SK-N-SH (cell line): ENCODE measurements at regions not wholly inside any gene's neighbourhood (a gene's known extent, or its start where the extent isn't known, plus 50 kb on each side); places are given as distances from the start of the nearest gene placed in this dataset.

Source experiments
- CTCF ChIA-PET: fragments of 300-600, 350-600 bp; formaldehyde crosslinking; extraction: SDS; loops from one replicate; lab custom pipeline; 2021; lab: Yijun Ruan, JAX
- POLR2A ChIA-PET: fragments of 350-600 bp; sonication (Branson Sonifier 250); formaldehyde crosslinking; extraction: SDS; loops from one replicate; lab custom pipeline; 2020; ENCODE audit warnings: antibody characterized with exemption, inconsistent platforms; lab: Yijun Ruan, JAX
- DNase-seq: peaks from one replicate; pipeline ENCODE4 v3.0.0; 2012
- H2AFZ ChIP-seq: fragments of 200-600 bp; sonication (generic); 2 replicates; pipeline ENCODE4 v1.8.1; 2016; ENCODE audit warnings: antibody characterized with exemption, mild to moderate bottlenecking, low read depth
- H3F3A ChIP-seq: fragments of 200-600 bp; sonication (generic); replicated peaks from 2 replicates; pipeline ENCODE3; 2016; ENCODE audit warnings: antibody characterized with exemption, mild to moderate bottlenecking; ENCODE audit not compliant: insufficient read depth
- H3K27ac ChIP-seq, 2 experiments: fragments of 200-500 bp in 1 of 2; fragments of 200-600 bp in 1 of 2; sonication (Bioruptor generic) in 1 of 2; sonication (generic), shearing (Covaris generic) in 1 of 2; 2 replicates each; pipeline versions ENCODE4 v1.5.1 to v1.6.1; 2014 to 2016; ENCODE audit warnings: low read depth in 2 of 2, inconsistent platforms in 1 of 2, low read length in 1 of 2, mild to moderate bottlenecking in 1 of 2, mixed read lengths in 1 of 2
- H3K27me3 ChIP-seq: fragments of 200-600 bp; sonication (generic), shearing (Covaris generic); 2 replicates; pipeline ENCODE4 v1.6.1; 2016; ENCODE audit warnings: mixed run types; ENCODE audit not compliant: insufficient read depth
- H3K36me3 ChIP-seq, 2 experiments: fragments of 200-500 bp in 1 of 2; fragments of 200-600 bp in 1 of 2; sonication (Bioruptor generic) in 1 of 2; sonication (generic) in 1 of 2; replicated peaks in 1 of 2; 2 replicates each; pipeline versions ENCODE3 to v1.5.1; 2014 to 2016; ENCODE audit warnings: low read length in 1 of 2, mild to moderate bottlenecking in 1 of 2; ENCODE audit not compliant: insufficient read depth in 2 of 2, control insufficient read depth in 1 of 2
- H3K4me1 ChIP-seq, 2 experiments: fragments of 200-500 bp in 1 of 2; fragments of 200-600 bp in 1 of 2; sonication (Bioruptor generic) in 1 of 2; sonication (generic), shearing (Covaris generic) in 1 of 2; 2 replicates each; pipeline versions ENCODE4 v1.5.1 to v1.6.1; 2014 to 2016; ENCODE audit warnings: low read depth in 1 of 2, low read length in 1 of 2, mixed run types in 1 of 2; ENCODE audit not compliant: insufficient read depth in 2 of 2, control insufficient read depth in 1 of 2
- H3K4me2 ChIP-seq: fragments of 200-600 bp; sonication (generic), shearing (Covaris generic); 2 replicates; pipeline ENCODE4 v1.6.1; 2017; ENCODE audit warnings: mixed run types
- H3K4me3 ChIP-seq, 2 experiments: fragments of 200-500 bp in 1 of 2; fragments of 200-600 bp in 1 of 2; sonication (Bioruptor generic) in 1 of 2; sonication (generic), shearing (Covaris generic) in 1 of 2; 2 replicates each; pipeline versions ENCODE4 v1.5.1 to v1.8.1; 2014 to 2016; ENCODE audit warnings: low read depth in 2 of 2, inconsistent platforms in 1 of 2, low read length in 1 of 2, mild to moderate bottlenecking in 1 of 2, mixed read lengths in 1 of 2, moderate library complexity in 1 of 2
- H3K79me2 ChIP-seq: fragments of 200-600 bp; sonication (generic); 2 replicates; pipeline ENCODE4 v1.8.1; 2017; ENCODE audit warnings: mild to moderate bottlenecking; ENCODE audit not compliant: insufficient read depth
- H3K9ac ChIP-seq: fragments of 200-600 bp; sonication (generic); 2 replicates; pipeline ENCODE4 v1.6.1; 2017; ENCODE audit warnings: mixed run types
- H3K9me2 ChIP-seq: fragments of 200-600 bp; sonication (generic); 2 replicates; pipeline ENCODE4 v1.6.1; 2017; ENCODE audit warnings: mixed run types
- H3K9me3 ChIP-seq: fragments of 200-600 bp; sonication (generic); 2 replicates; pipeline ENCODE4 v1.6.1; 2017; ENCODE audit warnings: mixed run types, mild to moderate bottlenecking, moderate library complexity
- H4K20me1 ChIP-seq: fragments of 200-600 bp; sonication (generic); 2 replicates; pipeline ENCODE4 v1.6.1; 2017; ENCODE audit warnings: mild to moderate bottlenecking, mixed run types; ENCODE audit not compliant: insufficient read depth
- CHD2 ChIP-seq: fragments of 150-350 bp; IDR thresholded peaks from 2 replicates; pipeline ENCODE4 v1.6.1; 2018; ENCODE audit warnings: low read length; ENCODE audit not compliant: partially characterized antibody
- ELF1 ChIP-seq: IDR thresholded peaks from 2 replicates; pipeline ENCODE4 v1.4.0; 2012
- EZH2phosphoT487 ChIP-seq: fragments of 200-600 bp; sonication (generic); IDR thresholded peaks from 2 replicates; pipeline ENCODE4 v1.6.1; 2017; ENCODE audit warnings: low read depth, mixed run types, mild to moderate bottlenecking, antibody characterized with exemption, moderate library complexity, borderline replicate concordance
- FOSL2 ChIP-seq: IDR thresholded peaks from 2 replicates; pipeline ENCODE4 v1.4.0; 2012; ENCODE audit warnings: low read depth, mild to moderate bottlenecking, moderate library complexity, borderline replicate concordance
- FOXJ3 ChIP-seq: sonication (generic); formaldehyde crosslinking; IDR thresholded peaks from 2 replicates; pipeline ENCODE4 v1.5.1; 2020; ENCODE audit warnings: mild to moderate bottlenecking, missing genetic modification reagents
- FOXM1 ChIP-seq: IDR thresholded peaks from 2 replicates; pipeline ENCODE4 v1.4.0; 2012; ENCODE audit warnings: low read depth, mild to moderate bottlenecking
- GABPA ChIP-seq: IDR thresholded peaks from 2 replicates; pipeline ENCODE4 v1.4.0; 2012; ENCODE audit warnings: low read depth, mild to moderate bottlenecking
- GATA2 ChIP-seq: sonication (generic); formaldehyde crosslinking; IDR thresholded peaks from 2 replicates; pipeline ENCODE4 v1.5.0; 2020; ENCODE audit warnings: mild to moderate bottlenecking, missing genetic modification reagents
- IRF3 ChIP-seq: fragments of 150-350 bp; IDR thresholded peaks from 2 replicates; pipeline ENCODE4 v1.6.1; 2016; ENCODE audit warnings: mild to moderate bottlenecking, low read depth, low read length
- MEF2A ChIP-seq: IDR thresholded peaks from 2 replicates; pipeline ENCODE4 v1.4.0; 2012; ENCODE audit warnings: low read depth, borderline replicate concordance
- RAD21 ChIP-seq: IDR thresholded peaks from 2 replicates; pipeline ENCODE4 v1.6.1; 2012; ENCODE audit warnings: mild to moderate bottlenecking, low read length
- RCOR1 ChIP-seq: fragments of 150-350 bp; IDR thresholded peaks from 2 replicates; pipeline ENCODE4 v1.6.1; 2017; ENCODE audit warnings: antibody characterized with exemption, low read length
- RFX5 ChIP-seq: IDR thresholded peaks from 2 replicates; pipeline ENCODE4 v1.6.1; 2012; ENCODE audit warnings: mild to moderate bottlenecking, improper control_type of control experiment, low read length
- SMC3 ChIP-seq: IDR thresholded peaks from 2 replicates; pipeline ENCODE4 v1.6.1; 2012; ENCODE audit warnings: low read depth, low read length, improper control_type of control experiment
- TCF12 ChIP-seq: IDR thresholded peaks from 2 replicates; pipeline ENCODE4 v1.4.0; 2012
- TEAD4 ChIP-seq: IDR thresholded peaks from 2 replicates; pipeline ENCODE4 v1.4.0; 2012; ENCODE audit warnings: mild to moderate bottlenecking, borderline replicate concordance; ENCODE audit not compliant: insufficient read depth
- WGBS: methylation state at CpG from one replicate; pipeline ENCODE4 v1.1.6; 2017; ENCODE audit warnings: low lambda C conversion rate; 5-methylcytosine and 5-hydroxymethylcytosine counted together
- TF ChIP-seq, protein P1 (sequence below): IDR thresholded peaks from 2 replicates; pipeline ENCODE4 v1.4.0; 2012; ENCODE audit warnings: low read depth, borderline replicate concordance
- TF ChIP-seq, protein P2 (sequence below): IDR thresholded peaks from 2 replicates; pipeline ENCODE4 v1.4.0; 2012; ENCODE audit warnings: low read depth, borderline replicate concordance
- TF ChIP-seq, protein P3 (sequence below): IDR thresholded peaks from 2 replicates; pipeline ENCODE4; 2012

DNA sequence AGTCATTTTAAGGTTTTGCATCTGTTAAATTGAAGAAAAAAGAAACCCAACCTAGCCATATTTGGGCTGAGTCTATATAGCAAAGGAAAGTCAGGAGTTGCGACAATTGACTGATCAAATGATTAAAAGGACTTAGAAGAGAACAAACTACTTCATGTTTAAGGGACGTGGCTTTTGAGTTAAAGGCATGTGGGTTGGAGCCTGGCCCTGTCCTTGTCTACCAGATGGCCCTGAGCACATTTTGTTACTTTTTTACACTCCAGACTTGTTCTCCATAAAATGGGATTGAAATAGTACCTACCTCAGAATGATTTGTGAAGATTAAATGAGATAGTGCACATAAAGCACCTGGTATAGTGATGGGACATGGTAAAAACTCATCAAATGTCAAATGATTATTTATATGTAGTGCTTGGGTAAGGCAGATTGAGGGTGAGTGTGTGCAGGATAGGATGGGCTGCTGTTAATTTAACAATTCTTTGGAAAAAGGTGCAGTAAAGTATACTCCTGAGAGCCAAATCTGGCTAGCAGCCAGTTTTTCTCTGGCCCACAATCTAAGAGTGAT is 168.3 kb downstream of the KIF20B start:
- TF ChIP-seq, protein P1, sequence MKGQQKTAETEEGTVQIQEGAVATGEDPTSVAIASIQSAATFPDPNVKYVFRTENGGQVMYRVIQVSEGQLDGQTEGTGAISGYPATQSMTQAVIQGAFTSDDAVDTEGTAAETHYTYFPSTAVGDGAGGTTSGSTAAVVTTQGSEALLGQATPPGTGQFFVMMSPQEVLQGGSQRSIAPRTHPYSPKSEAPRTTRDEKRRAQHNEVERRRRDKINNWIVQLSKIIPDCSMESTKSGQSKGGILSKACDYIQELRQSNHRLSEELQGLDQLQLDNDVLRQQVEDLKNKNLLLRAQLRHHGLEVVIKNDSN: no peak
- TF ChIP-seq TCF12 (no peak), EZH2phosphoT487 (no peak)
- TF ChIP-seq, protein P2, sequence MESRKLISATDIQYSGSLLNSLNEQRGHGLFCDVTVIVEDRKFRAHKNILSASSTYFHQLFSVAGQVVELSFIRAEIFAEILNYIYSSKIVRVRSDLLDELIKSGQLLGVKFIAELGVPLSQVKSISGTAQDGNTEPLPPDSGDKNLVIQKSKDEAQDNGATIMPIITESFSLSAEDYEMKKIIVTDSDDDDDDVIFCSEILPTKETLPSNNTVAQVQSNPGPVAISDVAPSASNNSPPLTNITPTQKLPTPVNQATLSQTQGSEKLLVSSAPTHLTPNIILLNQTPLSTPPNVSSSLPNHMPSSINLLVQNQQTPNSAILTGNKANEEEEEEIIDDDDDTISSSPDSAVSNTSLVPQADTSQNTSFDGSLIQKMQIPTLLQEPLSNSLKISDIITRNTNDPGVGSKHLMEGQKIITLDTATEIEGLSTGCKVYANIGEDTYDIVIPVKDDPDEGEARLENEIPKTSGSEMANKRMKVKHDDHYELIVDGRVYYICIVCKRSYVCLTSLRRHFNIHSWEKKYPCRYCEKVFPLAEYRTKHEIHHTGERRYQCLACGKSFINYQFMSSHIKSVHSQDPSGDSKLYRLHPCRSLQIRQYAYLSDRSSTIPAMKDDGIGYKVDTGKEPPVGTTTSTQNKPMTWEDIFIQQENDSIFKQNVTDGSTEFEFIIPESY: no peak
- Histone ChIP-seq H3K79me2 (no peaks in the 10 kb centered on the region), H3K4me3 (no peak overlapping the region), H4K20me1 (no peaks in the 10 kb centered on the region), H3K9me3 (no peaks in the 10 kb centered on the region), H3K27ac (no peak overlapping the region), H3K9ac (no peak overlapping the region), H3K9me2 (no peaks in the 10 kb centered on the region), H3K36me3 (no peaks in the 10 kb centered on the region), H3K4me2 (no peak overlapping the region), H3F3A (no peaks in the 10 kb centered on the region), H3K27me3 (no peaks in the 10 kb centered on the region; the same call in 1 of the 2 replicates), H3K4me1 (no peaks in the 10 kb centered on the region; a peak in 2 of 4 replicates), H2AFZ (no peak overlapping the region)
- ChIA-PET CTCF (interaction anchor here (0.7 kb wide), 1 partner anchor 208 kb away, joined by 3 read pairs; no protein-coding TSS in a partner anchor), POLR2A (no interaction called here)
- no peak for DNase-seq
- 2% methylated on average over 2 of the region's 2 CpGs for WGBS

GRCh38 chr10:89870936-89871335 is 169.5 kb downstream of the KIF20B start:
- Histone ChIP-seq H3K4me3 (no peak overlapping the region), H3K4me2 (no peak overlapping the region), H2AFZ (no peak overlapping the region), H3K79me2 (no peaks in the 10 kb centered on the region), H3K27ac (no peak overlapping the region), H3K4me1 (no peaks in the 10 kb centered on the region; a peak in 2 of 4 replicates), H3K9me3 (no peaks in the 10 kb centered on the region), H4K20me1 (no peaks in the 10 kb centered on the region), H3K27me3 (no peaks in the 10 kb centered on the region; the same call in 1 of the 2 replicates), H3K9me2 (no peaks in the 10 kb centered on the region), H3F3A (no peaks in the 10 kb centered on the region), H3K36me3 (no peaks in the 10 kb centered on the region), H3K9ac (no peak overlapping the region)
- TF ChIP-seq FOSL2: no peak
- TF ChIP-seq ELF1: no peak
- TF ChIP-seq TEAD4: no peak
- no peak for TF ChIP-seq GABPA
- TF ChIP-seq FOXJ3 (CRISPR knock-in tag): no peak
- TF ChIP-seq CHD2: no peak
- TF ChIP-seq, protein P1: no peak
- TF ChIP-seq RAD21: no peak
- TF ChIP-seq GATA2: no peak
- no peak for TF ChIP-seq SMC3
- TF ChIP-seq FOXM1: no peak
- no peak for TF ChIP-seq IRF3
- TF ChIP-seq, protein P3, sequence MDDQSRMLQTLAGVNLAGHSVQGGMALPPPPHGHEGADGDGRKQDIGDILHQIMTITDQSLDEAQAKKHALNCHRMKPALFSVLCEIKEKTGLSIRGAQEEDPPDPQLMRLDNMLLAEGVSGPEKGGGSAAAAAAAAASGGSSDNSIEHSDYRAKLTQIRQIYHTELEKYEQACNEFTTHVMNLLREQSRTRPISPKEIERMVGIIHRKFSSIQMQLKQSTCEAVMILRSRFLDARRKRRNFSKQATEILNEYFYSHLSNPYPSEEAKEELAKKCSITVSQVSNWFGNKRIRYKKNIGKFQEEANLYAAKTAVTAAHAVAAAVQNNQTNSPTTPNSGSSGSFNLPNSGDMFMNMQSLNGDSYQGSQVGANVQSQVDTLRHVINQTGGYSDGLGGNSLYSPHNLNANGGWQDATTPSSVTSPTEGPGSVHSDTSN: no peak
- TF ChIP-seq RCOR1: no peak
- no peak for TF ChIP-seq RFX5
- no peak for TF ChIP-seq TCF12
- TF ChIP-seq MEF2A: no peak
- CTCF ChIA-PET: no interaction called here
- POLR2A ChIA-PET: no interaction called here
- no peak for DNase-seq
- WGBS: 3% methylated on average over 2 of the region's 2 CpGs
